Activated CD8-positive, alpha-beta memory T cell treated with anti-CD3 and anti-CD28 coated beads, Interleukin-2, amount 50 U/mL, for 48 hours (primary cell): ENCODE measurements at regions not wholly inside any gene's neighbourhood (a gene's known extent, or its start where the extent isn't known, plus 50 kb on each side); places are given as distances from the start of the nearest gene placed in this dataset.
"Not testable (repeated sequence)": the region's sequence is repeated elsewhere in the genome, so short reads cannot be mapped to it uniquely, and the experiment has no call there.

ENCODE experiments used
- DNase-seq: peaks from one replicate; pipeline ENCODE4 v3.0.0-alpha.2; 2020

GRCh38 chr16:72654535-72654934 lies 393.4 kb downstream of the ZFHX3 start:
- no peak for DNase-seq

- no peak for DNase-seq
Measured at GRCh38 chr16:72649254-72649944, 398.5 kb downstream of the ZFHX3 start.

GRCh38 chr16:72646615-72647014 lies 401.3 kb downstream of the ZFHX3 start:
- no peak for DNase-seq

DNA sequence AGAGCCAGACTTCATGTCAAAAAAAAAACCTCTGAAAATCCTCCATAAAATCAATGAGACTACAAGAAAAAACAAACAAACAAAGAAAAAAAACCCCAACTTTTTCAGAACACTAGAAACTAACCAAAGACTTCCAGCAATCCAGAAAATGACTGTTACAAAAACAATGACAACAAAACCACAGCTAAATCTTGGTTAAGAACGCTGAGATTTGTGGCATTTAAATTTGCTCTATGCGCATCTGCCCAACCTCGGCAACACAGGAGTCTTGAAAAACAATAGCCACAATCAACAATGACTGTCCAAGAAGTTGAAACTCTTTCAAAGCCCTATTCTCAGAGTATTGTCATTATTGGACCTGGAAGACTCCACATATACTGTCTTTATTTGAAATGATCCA lies 402.4 kb downstream of the ZFHX3 start:
- DNase-seq, result no peak

- DNase-seq, result no peak
Measured at GRCh38 chr16:72644911-72645310, 403.0 kb downstream of the ZFHX3 start.

DNA sequence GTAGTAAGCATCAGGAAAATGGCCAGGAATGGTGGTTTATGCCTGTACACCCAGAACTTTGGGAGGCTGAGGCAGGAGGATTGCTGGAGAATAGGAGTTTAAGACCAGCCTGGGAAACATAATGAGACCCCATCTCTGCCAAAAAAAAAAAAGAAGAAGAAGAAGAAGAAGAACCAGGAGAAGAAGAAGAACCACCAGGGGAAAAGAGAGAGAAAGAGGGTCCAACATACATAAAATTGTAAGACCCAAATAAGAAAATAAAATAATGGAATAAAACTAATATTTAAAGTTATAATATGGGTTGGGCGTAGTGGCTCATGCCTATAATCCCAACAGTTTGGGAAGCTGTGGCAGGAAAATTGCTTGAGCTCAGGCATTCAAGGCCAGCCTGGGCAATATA lies 408.4 kb downstream of the ZFHX3 start:
- no peak for DNase-seq

DNA sequence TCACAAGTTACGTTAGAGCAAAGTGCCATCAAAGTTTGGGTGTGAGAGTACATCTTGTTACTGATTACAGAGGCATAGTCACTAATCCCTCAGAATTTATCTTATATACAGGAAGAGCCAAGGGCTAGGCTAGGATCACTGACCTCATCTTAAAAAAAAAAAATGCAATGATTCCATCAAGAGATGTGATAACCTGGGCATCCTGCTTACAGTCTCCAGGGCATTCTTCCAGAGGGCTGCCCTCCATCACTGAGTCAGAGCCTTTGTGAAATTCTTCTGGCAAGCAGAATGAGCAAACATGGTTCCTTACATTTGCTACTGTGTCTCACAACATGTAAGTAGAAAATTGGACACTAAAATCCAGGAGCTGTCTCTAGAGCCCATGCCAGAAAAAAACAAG lies 410.6 kb downstream of the ZFHX3 start:
- DNase-seq, result no peak

DNA sequence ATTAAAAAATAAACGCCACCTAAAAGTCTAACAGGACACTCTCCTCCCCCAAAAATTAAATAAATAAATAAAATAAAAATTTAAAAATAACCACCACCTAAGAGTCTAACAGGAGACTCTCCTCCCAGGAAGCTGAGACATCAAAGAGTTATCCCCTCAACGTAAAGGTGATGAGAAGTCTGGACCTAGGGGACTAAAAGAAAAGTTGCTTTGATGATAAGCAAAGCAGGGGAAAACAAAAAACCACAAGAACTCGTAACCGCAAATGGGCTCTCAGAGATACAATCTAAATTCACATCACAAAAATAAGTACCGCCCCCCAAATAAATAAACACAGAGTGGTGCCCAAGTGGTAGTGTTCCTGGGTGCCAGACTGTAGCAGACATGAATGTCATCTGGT lies 412.2 kb downstream of the ZFHX3 start:
- no peak for DNase-seq

DNA sequence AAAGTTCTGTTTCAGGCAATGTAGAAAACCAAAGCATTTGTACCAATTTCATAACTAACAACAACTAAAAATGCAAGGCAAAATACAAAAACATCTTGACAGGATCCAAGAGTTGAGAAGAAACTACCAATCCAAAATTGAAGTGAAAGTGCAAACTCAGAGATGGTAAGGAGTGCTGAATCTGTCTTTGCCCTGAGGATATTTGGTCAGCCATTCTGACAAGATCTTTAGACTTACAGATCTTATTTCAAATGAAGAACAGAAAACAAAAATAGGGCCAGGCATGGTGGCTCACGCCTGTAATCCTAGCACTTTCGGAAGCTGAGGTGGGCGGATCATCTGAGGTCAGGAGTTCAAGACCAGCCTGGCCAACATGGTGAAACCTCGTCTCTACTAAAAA lies 412.8 kb downstream of the ZFHX3 start:
- no peak for DNase-seq

- not testable (repeated sequence) for DNase-seq
Measured at GRCh38 chr16:72627182-72627896, 420.6 kb downstream of the ZFHX3 start.

GRCh38 chr16:72626623-72627022 lies 421.3 kb downstream of the ZFHX3 start:
- no peak for DNase-seq

GRCh38 chr16:72621651-72622050 lies 426.3 kb downstream of the ZFHX3 start:
- DNase-seq, result no peak

GRCh38 chr16:72620853-72621252 lies 427.1 kb downstream of the ZFHX3 start:
- DNase-seq, result no peak

- DNase-seq, result no peak
Measured at GRCh38 chr16:72620348-72620747, 427.6 kb downstream of the ZFHX3 start.

DNA sequence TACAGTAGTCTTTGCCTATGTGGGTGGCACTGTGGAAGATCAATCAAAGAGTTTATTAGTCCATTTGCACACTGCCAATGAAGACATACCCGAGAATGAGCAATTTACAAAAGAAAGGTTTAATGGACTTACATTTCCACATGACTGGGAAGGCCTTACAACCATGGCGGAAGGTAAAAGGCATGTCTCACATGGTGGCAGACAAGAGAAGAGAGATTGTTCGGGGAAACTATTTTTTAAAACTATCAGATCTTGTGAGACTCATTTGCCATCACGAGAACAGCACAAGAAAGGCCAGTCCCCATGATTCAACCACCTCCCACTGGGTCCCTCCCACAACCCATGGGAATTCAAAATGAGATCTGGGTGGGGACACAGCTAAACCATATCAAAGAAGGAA lies 432.1 kb downstream of the ZFHX3 start:
- DNase-seq, result no peak

DNA sequence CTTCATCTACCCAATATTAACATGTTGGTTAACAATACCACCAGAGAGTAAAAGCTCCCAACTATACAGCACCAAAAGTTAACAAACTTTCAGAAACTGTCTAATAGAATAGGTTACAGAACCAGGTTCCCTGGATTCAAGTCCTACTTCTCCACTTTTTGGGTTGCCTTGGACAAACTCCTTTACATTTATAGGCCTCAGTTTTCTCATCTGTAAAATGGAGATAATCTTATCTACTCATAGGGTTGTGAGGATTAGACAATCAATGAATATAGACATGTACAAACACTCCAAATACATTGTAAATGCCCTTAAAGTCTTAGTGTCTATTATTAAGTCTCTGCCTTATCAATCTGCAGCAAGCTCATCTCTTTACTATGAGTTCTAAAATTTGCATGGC lies 435.2 kb downstream of the ZFHX3 start:
- no peak for DNase-seq

GRCh38 chr16:72612256-72612655 lies 435.7 kb downstream of the ZFHX3 start:
- DNase-seq, result no peak

DNA sequence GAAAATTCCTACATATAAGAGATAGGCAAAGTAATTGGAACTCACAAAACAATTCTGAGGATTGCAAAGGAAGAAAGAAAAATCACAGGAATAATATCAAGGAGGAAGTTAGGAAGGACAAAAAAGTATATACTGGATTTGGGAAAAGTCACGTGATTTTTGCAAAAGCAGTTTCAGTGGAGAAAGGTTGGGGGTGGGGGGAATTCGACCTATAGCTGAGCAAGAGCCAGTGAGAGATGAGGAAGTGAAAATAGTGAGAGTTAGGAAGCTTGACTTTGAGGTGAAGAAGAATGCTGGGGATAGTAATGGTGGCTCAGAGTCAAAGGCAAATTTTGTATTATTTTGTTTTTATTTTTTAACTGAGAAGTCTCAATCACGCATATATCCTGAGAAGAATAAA lies 438.0 kb upstream of the PMFBP1 start:
- no peak for DNase-seq

GRCh38 chr16:72609066-72609465 lies 437.1 kb upstream of the PMFBP1 start:
- DNase-seq, result no peak

DNA sequence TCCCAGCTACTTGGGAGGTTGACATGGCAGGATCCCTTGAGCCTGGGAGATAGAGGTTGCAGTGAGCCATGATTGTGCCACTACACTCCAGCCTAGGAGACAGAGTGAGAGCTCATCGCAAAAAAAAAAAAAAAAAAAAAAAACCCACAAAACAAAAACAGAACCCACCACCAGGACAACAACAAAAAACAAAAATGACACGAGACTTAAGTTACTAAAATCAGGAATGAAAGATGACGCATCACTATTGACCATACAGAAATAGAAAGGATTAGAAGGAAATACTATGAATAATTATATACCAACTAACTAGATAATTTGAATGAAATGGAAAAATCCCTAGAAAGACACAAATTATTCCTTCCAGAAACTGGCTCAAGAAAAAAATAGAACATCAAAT lies 432.4 kb upstream of the PMFBP1 start:
- DNase-seq, result no peak

- no peak for DNase-seq
Measured at GRCh38 chr16:72602499-72602898, 430.5 kb upstream of the PMFBP1 start.

DNA sequence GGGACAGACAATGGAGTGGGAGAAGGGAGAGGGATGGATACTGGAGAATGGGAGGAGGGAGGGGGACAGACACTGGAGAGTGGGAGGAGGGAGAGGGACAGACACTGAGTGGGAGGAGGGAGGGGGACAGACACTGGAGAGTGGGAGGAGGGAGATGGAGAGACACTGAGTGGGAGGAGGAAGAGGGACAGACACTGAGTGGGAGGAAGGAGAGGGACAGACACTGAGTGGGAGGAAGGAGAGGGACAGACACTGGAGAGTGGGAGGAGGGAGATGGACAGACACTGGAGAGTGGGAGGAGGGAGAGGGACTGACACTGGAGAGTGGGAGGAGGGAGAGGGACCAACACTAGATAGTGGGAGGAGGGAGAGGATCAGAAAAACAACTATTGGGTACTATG lies 426.7 kb upstream of the PMFBP1 start:
- no peak for DNase-seq

DNA sequence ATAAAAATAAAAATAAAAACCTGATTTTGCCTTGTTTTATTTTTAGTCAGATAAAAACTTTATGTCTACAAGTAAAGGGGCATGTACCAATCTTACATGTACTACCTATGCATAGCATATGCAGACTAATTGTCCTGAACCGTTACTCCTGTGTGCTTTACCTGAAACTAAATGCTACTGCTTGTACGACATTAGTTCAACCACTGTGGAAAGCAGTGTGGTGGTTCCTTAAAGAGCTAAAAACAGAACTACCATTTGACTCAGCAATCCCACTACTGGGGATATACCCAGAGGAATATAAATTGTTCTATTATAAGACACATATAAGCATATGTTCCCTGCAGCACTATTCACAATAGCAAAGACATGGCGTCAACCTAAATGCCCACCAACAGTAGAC lies 426.0 kb upstream of the PMFBP1 start:
- no peak for DNase-seq

DNA sequence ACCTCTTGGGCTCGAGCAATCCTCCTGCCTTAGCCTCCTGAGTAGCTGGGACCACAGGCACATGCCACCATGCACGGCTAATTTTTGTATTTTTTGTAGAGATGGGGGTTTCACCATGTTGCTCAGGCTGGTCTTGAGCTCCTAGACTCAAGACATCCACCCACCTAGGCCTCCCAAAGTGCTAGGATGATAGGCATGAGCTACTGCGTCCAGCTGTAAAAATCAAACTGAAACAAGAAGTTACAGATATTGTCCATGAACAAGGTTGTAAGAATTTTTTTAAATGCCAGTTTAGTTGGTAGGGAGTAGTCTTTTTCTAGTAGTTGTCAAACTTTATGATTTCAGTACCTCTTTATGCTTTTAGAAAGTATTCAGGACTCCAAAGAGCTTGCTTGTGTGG lies 424.4 kb upstream of the PMFBP1 start:
- DNase-seq, result no peak
